Right renal cortex interstitium (tissue), 3 donors: ENCODE measurements at regions not wholly inside any gene's neighbourhood (a gene's known extent, or its start where the extent isn't known, plus 50 kb on each side); places are given as distances from the start of the nearest gene placed in this dataset.
"Not testable (repeated sequence)": the region's sequence is repeated elsewhere in the genome, so short reads cannot be mapped to it uniquely, and the experiment has no call there.

Experiments
- DNase-seq, 3 donors: peaks; one replicate each; pipeline ENCODE4 v3.0.0-alpha.2; 2013; ENCODE audit warnings: low read depth in 3 of 3, low spot score in 2 of 3

GRCh38 chr2:234166531-234166930, 116.0 kb downstream of the SPP2 start:
- DNase-seq = no peak

DNA sequence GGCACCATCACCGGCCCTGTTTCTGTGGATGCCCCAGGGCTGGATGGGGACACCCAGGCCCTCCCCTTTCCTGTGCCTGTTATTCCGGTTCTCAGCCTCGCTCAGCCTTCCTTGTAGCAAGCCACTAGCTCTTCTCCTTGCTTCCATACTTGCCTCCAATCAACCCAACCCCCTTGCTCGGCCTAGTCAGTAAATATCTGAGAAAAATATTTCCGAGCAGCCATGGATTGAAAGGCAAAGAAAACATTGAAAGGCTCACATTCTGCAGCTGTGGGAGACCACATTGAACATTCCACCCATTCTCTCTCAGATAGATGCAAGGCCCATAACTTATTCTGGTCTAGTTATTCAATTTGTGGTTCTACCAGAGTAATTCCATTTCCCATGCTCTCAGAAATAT, 114.9 kb downstream of the SPP2 start:
- no peak for DNase-seq

GRCh38 chr2:234164493-234165413, 114.3 kb downstream of the SPP2 start:
- no peak for DNase-seq

DNA sequence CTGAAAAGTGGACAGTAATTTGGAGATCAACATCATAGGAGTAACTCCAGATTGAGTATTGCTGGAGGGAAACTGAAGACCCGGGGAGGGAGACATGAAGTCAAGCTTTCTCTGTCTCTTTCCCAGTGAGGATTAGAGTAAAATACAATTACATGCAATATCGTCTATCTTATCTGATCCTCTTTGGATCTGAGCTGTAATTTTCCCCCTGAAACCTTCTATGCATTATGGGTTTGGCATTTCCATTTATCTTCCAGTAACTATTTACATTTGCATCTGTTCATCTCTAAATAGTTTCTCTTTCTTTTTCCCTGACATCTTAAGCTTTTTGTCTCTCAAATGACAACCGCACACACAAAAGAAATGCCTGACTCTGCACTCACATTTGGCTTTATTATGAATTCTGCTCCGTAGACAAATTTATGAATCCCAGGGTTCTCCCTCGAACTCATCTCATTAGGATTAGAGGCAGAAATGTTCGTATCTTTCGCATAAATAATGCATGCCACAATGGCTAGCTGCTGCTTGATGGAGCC, 113.1 kb downstream of the SPP2 start:
- DNase-seq = no peak

- DNase-seq = no peak
These were observed 112.4 kb downstream of the SPP2 start for GRCh38 chr2:234162861-234163260.

GRCh38 chr2:234161932-234162331, 111.4 kb downstream of the SPP2 start:
- no peak for DNase-seq

DNA sequence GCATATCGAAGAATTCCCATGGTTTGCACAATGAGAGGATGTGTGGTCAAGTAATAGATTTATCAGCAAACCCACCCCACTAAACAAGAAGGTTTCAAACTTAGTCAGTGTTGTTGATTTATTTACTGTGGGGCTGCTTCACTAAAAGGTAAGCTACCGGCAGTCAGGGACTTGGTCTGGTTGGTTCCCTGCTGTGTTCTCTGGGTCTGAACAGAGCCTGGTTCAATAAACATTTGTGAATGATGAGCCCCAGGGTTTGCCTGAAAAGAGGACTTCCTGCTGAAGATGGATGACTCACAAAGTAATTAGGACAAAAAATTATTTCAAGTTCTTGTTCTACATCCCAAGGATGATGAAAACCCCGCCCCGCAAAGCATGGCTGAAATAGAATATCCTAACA, 108.3 kb downstream of the SPP2 start:
- no peak for DNase-seq

- DNase-seq = no peak
These were observed 107.5 kb downstream of the SPP2 start for GRCh38 chr2:234157817-234158588.

- no peak for DNase-seq
These were observed 105.8 kb downstream of the SPP2 start for GRCh38 chr2:234156326-234156725.

GRCh38 chr2:234152835-234153234, 102.3 kb downstream of the SPP2 start:
- not testable (repeated sequence) for DNase-seq

DNA sequence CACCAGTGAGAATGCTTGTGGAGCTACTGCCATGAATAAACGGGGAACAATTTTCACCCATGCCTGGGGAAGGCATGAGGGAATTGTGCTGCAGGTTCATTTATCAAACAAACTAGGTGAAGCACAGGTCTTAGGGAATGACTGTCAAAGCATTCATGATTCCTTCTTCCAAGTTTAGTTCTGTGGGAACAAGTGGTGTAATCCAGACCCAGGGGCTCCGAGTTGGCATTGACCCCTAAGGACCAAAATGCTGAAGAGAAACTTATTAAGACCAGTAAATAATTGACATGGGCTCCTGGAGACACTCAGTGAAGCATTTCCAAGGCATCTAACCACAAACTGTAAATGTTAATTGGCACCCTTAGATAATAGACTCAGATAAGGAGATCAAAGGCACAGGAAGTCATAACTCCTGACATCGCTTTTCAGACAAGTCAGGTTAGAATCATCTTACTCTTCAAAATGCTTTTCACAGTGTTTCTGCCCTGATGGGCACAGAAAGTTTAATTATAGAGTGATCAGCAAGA, 96.9 kb downstream of the SPP2 start:
- DNase-seq = no peak

GRCh38 chr2:234146087-234146826, 95.8 kb downstream of the SPP2 start:
- DNase-seq = no peak

- DNase-seq = no peak
These were observed 95.0 kb downstream of the SPP2 start for GRCh38 chr2:234145511-234145910.

DNA sequence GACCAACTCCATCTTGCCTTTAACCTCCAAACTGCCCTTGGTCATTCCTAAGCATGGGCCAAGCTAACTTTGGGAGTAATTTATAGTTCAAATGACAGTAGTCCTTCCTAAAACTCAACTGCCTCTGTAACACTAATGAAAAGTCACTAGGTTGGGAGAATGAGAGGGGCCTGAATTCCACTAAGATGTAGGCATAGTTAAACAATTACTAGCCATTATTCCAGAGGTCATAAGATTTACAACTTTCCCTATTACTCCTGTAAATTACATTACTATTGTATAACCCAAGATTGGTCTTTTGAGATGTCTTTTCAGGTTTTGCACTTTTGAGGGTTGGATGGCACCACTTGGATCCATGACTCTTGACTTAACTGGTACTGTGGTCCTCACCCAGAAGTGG, 94.6 kb downstream of the SPP2 start:
- DNase-seq = no peak

- DNase-seq = no peak
These were observed 93.4 kb downstream of the SPP2 start for GRCh38 chr2:234143896-234144295.

DNA sequence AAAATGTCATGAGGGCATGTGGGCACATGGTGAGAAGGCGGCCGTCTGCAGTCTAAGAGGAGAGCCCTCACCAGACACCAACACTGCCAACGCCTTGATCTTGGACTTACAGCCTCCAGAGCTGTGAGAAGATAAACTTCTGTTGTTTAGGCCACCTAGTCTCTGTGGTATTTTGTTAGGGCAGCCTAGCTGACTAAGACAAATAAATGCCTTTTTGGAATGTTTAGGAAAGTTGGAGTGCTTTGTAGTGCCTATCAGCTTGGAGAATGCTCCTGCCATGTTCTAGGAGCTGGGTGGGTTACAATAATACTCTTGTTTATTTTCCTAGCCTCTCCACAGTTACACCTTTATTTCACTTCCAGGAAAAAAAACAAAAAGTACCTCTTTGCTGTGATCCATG, 92.0 kb downstream of the SPP2 start:
- DNase-seq = no peak

DNA sequence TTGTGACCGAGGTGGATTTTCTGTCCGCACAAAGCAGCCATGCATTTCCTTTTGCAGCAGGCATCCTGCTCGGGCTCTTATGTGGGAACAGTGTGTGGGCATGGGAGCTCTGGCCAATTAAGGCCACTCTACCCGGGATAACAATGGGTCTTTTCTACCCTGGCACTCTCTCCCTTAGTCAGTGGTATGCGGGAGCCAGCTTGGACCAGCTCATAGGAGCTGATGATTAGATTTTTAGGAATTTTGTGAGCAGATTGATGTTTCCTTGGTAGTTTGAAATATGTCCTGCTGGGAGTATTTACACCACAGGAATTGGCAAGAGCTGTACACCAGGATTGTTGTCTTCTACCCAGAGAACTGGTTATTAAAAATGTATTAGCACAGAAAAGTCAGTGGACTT, 89.3 kb downstream of the SPP2 start:
- DNase-seq = no peak

DNA sequence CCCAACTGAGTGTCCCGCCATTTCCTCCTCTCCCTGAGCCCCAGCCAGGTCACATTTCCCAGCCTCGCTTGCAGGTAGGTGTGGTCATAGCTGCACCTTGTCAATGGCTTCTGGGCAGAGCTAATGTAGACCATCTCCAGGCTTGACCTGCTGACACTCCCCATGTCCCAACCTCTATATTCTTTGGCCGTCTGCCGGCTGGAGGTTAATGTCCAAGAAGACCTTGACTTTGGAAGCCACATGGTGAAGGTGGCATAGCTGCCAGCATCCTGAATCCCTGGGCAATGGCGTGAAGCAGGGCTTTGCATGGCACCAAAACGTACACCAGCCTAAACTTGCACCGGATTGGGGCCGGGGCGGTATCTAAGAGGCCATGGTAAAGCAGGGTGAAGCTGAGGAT, 88.3 kb downstream of the SPP2 start:
- no peak for DNase-seq

DNA sequence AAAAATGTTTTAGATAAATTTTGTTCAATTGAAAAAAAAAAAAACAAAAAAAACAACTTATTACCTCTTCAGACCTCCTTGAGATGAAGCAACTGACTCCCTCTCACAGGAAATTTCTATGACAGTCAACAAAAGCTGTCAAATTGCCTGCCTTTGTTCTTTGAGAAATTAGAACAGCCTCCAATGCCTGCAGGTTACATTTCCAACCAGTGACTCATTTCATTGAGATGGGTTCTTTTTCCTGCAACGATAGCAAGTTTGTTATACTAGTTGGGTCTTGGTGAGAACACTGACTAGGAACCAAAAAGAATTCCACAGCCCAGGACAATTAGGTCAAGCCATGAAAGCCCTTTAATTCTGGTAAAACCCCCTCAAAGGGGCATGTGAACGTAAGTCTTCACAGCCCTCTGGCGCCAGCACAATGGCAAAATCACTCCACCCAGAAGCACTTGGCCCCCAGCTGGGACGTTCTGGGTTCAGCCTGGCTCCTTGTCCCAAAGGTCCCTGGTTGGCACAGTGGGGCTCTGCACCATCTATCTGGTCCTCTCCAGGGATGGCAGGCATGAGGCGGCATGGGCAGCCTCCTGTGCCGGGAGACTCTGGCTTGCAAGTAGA, 87.0 kb downstream of the SPP2 start:
- DNase-seq = no peak

- no peak for DNase-seq
These were observed 86.0 kb downstream of the SPP2 start for GRCh38 chr2:234136461-234136860.
